ENCODE measurements at regions not wholly inside any gene's neighbourhood (a gene's known extent, or its start where the extent isn't known, plus 50 kb on each side); places are given as distances from the start of the nearest gene placed in this dataset.
"Not testable (repeated sequence)": the region's sequence is repeated elsewhere in the genome, so short reads cannot be mapped to it uniquely, and the experiment has no call there.

GRCh38 chr12:84397846-84398245 lies 514.8 kb downstream of the SLC6A15 start:
- ATAC-seq, result no peak
- Mint-ChIP-seq H3K27me3 (no peaks in the 10 kb centered on the region), H3K27ac (no peak overlapping the region), H3K36me3 (ENCODE audit: low read depth) (no peaks in the 10 kb centered on the region), H3K4me3 (no peak overlapping the region), H3K4me1 (no peaks in the 10 kb centered on the region)
- no peak for DNase-seq
- no peaks in the 10 kb centered on the region for H3K9me3 ChIP-seq (ENCODE audit: control insufficient read depth, low read length, poor library complexity, severe bottlenecking)

- DNase-seq (no peak), ATAC-seq (no peak)
- H3K27ac Mint-ChIP-seq, result no peak overlapping the region
- no peaks in the 10 kb centered on the region for H3K27me3 Mint-ChIP-seq
- H3K4me3 Mint-ChIP-seq, result no peak overlapping the region
- no peaks in the 10 kb centered on the region for H3K9me3 ChIP-seq (ENCODE audit: control insufficient read depth, low read length, poor library complexity, severe bottlenecking)
- H3K36me3 Mint-ChIP-seq (ENCODE audit: low read depth), result no peaks in the 10 kb centered on the region
- H3K4me1 Mint-ChIP-seq, result no peaks in the 10 kb centered on the region
These were observed 515.3 kb downstream of the SLC6A15 start for GRCh38 chr12:84397263-84397662.

DNA sequence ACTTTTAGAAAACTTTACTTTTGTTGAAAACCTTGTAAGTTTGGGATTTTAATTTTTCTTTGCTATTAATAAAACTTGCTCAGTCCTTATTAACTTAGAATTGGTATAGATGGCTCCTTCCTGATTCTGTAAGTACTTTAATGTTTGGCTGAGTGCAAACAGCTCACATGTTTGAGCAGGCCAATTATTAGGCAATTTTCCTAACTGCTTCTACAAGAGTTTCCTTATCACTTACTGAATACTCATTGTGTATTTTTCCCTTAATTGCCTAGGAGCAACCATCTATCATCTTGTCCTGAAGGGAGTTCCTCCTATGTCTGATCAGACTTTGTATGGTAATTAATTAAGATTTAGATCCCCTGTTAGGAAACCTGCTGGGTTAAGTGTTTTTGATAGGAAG lies 521.4 kb downstream of the SLC6A15 start:
- not testable (repeated sequence) for H3K9me3 ChIP-seq (ENCODE audit: control insufficient read depth, low read length, poor library complexity, severe bottlenecking); ATAC-seq

DNA sequence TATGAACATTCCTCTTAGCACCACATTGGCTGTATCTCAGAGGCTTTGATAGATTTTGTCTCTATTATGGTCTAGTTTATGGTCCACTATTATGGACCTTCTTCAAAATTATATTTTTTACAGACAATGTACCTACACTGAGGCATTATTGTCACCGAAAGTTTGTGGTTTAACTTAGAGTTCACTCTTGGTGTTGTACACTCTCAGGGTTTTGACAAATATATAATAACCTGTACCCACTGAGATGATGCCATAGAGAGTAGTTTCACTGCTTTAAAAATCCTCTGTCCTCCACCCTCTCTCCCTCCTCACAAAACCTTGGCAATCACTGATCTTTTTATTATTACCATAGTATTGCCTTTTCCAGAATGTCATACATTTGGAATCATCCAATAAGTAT lies 528.2 kb downstream of the SLC6A15 start:
- H3K4me1 Mint-ChIP-seq, result no peaks in the 10 kb centered on the region
- no peak overlapping the region for H3K4me3 Mint-ChIP-seq
- ATAC-seq (no peak), DNase-seq (no peak)
- H3K27me3 Mint-ChIP-seq, result no peaks in the 10 kb centered on the region
- H3K27ac Mint-ChIP-seq, result no peak overlapping the region
- H3K9me3 ChIP-seq (ENCODE audit: control insufficient read depth, low read length, poor library complexity, severe bottlenecking), result no peaks in the 10 kb centered on the region
- no peaks in the 10 kb centered on the region for H3K36me3 Mint-ChIP-seq (ENCODE audit: low read depth)

More for the DNA sequence above, 521.4 kb downstream of the SLC6A15 start:
- not testable (repeated sequence) for H3K27ac Mint-ChIP-seq; H3K36me3 Mint-ChIP-seq (ENCODE audit: low read depth); H3K4me3 Mint-ChIP-seq; H3K27me3 Mint-ChIP-seq; DNase-seq; H3K4me1 Mint-ChIP-seq

GRCh38 chr12:84382486-84382885 lies 530.1 kb downstream of the SLC6A15 start:
- H3K27me3 Mint-ChIP-seq; H3K9me3 ChIP-seq (ENCODE audit: control insufficient read depth, low read length, poor library complexity, severe bottlenecking); DNase-seq; H3K36me3 Mint-ChIP-seq (ENCODE audit: low read depth); ATAC-seq; H3K4me3 Mint-ChIP-seq; H3K27ac Mint-ChIP-seq; H3K4me1 Mint-ChIP-seq: not testable (repeated sequence)

GRCh38 chr12:84376320-84376719 lies 536.3 kb downstream of the SLC6A15 start:
- Mint-ChIP-seq H3K36me3 (ENCODE audit: low read depth) (no peaks in the 10 kb centered on the region), H3K27ac (no peak overlapping the region), H3K27me3 (no peaks in the 10 kb centered on the region), H3K4me3 (no peak overlapping the region), H3K4me1 (no peaks in the 10 kb centered on the region)
- no peak for ATAC-seq
- no peaks in the 10 kb centered on the region for H3K9me3 ChIP-seq (ENCODE audit: control insufficient read depth, low read length, poor library complexity, severe bottlenecking)
- DNase-seq, result no peak

- DNase-seq (no peak), ATAC-seq (no peak)
- Mint-ChIP-seq H3K27ac (no peak overlapping the region), H3K4me3 (no peak overlapping the region), H3K27me3 (no peaks in the 10 kb centered on the region), H3K36me3 (ENCODE audit: low read depth) (no peaks in the 10 kb centered on the region), H3K4me1 (no peaks in the 10 kb centered on the region)
- H3K9me3 ChIP-seq (ENCODE audit: control insufficient read depth, low read length, poor library complexity, severe bottlenecking), result no peaks in the 10 kb centered on the region
These were observed 537.0 kb downstream of the SLC6A15 start for GRCh38 chr12:84375449-84376170.

- H3K9me3 ChIP-seq (ENCODE audit: control insufficient read depth, low read length, poor library complexity, severe bottlenecking), result no peaks in the 10 kb centered on the region
- DNase-seq (no peak), ATAC-seq (no peak)
- H3K27me3 Mint-ChIP-seq, result no peaks in the 10 kb centered on the region
- no peak overlapping the region for H3K4me3 Mint-ChIP-seq
- H3K27ac Mint-ChIP-seq, result no peak overlapping the region
- H3K36me3 Mint-ChIP-seq (ENCODE audit: low read depth), result no peaks in the 10 kb centered on the region
- H3K4me1 Mint-ChIP-seq, result no peaks in the 10 kb centered on the region
These were observed 550.1 kb downstream of the SLC6A15 start for GRCh38 chr12:84362552-84362897.

- H3K9me3 ChIP-seq (ENCODE audit: control insufficient read depth, low read length, poor library complexity, severe bottlenecking), result no peaks in the 10 kb centered on the region
- ATAC-seq (no peak), DNase-seq (no peak)
- H3K27ac Mint-ChIP-seq, result no peak overlapping the region
- H3K36me3 Mint-ChIP-seq (ENCODE audit: low read depth), result no peaks in the 10 kb centered on the region
- H3K27me3 Mint-ChIP-seq, result no peaks in the 10 kb centered on the region
- H3K4me3 Mint-ChIP-seq, result no peak overlapping the region
- no peaks in the 10 kb centered on the region for H3K4me1 Mint-ChIP-seq
These were observed 550.7 kb downstream of the SLC6A15 start for GRCh38 chr12:84361651-84362551.

- H3K9me3 ChIP-seq (ENCODE audit: control insufficient read depth, low read length, poor library complexity, severe bottlenecking), result no peaks in the 10 kb centered on the region
- no peak overlapping the region for H3K4me3 Mint-ChIP-seq
- no peak overlapping the region for H3K27ac Mint-ChIP-seq
- H3K36me3 Mint-ChIP-seq (ENCODE audit: low read depth), result no peaks in the 10 kb centered on the region
- ATAC-seq, result no peak
- no peaks in the 10 kb centered on the region for H3K4me1 Mint-ChIP-seq
- H3K27me3 Mint-ChIP-seq, result no peaks in the 10 kb centered on the region
- DNase-seq, result no peak
These were observed 555.3 kb downstream of the SLC6A15 start for GRCh38 chr12:84357314-84357713.

DNA sequence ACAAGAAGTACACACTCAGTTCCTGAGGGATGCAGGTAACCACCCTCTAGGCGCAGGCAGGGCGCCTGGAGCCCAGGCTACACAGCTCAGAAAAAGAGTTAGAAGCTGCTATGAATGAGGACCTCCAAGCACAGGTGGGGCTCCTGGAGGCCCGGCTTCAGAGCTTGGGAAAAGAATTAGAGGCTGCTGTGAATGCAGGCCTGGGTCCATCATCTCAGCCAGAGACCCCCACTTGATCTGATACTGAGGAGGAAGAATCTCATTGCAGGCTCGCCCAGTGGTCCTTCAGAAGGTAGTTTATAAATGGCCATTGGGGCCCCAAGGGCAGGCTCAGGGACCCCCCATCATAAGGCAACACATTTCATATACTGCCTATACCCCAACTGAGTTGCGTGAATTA lies 556.4 kb downstream of the SLC6A15 start:
- Mint-ChIP-seq H3K4me1 (no peaks in the 10 kb centered on the region), H3K27me3 (no peaks in the 10 kb centered on the region), H3K27ac (no peak overlapping the region), H3K4me3 (no peak overlapping the region), H3K36me3 (ENCODE audit: low read depth) (no peaks in the 10 kb centered on the region)
- H3K9me3 ChIP-seq (ENCODE audit: control insufficient read depth, low read length, poor library complexity, severe bottlenecking), result no peaks in the 10 kb centered on the region
- no peak for DNase-seq
- ATAC-seq, result no peak

- Mint-ChIP-seq H3K27me3 (no peaks in the 10 kb centered on the region), H3K27ac (no peak overlapping the region), H3K4me1 (no peaks in the 10 kb centered on the region), H3K36me3 (ENCODE audit: low read depth) (no peaks in the 10 kb centered on the region), H3K4me3 (no peak overlapping the region)
- no peak for ATAC-seq
- no peak for DNase-seq
- no peaks in the 10 kb centered on the region for H3K9me3 ChIP-seq (ENCODE audit: control insufficient read depth, low read length, poor library complexity, severe bottlenecking)
These were observed 557.0 kb downstream of the SLC6A15 start for GRCh38 chr12:84355561-84355960.

DNA sequence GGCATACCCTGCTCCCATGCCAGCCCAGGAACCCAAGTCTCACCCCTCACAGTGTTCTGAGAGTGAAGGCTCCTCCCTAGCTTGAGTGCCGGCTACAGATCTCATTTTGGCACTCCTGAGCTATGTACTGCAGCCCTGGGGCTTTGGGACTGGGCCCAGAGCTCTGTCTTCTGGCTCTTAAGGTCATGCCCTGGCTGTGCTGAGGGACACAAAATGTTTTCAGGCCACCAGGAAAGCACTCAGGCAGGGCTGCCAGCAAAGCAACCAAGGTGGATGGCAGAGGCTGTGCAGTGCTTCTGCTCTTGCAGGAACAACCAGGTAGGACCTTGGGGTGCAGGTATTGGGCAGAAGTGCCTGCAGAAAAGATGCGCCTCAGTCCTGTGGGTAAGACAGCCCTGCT lies 564.0 kb downstream of the SLC6A15 start:
- Mint-ChIP-seq H3K27ac (no peak overlapping the region), H3K36me3 (ENCODE audit: low read depth) (no peaks in the 10 kb centered on the region), H3K4me3 (no peak overlapping the region), H3K27me3 (no peaks in the 10 kb centered on the region), H3K4me1 (no peaks in the 10 kb centered on the region)
- no peak for ATAC-seq
- H3K9me3 ChIP-seq (ENCODE audit: control insufficient read depth, low read length, poor library complexity, severe bottlenecking), result no peaks in the 10 kb centered on the region
- no peak for DNase-seq

All from T-helper 17 cell (primary cell).